Gastrocnemius medialis (tissue), 4 donors: ENCODE measurements at regions not wholly inside any gene's neighbourhood (a gene's known extent, or its start where the extent isn't known, plus 50 kb on each side); places are given as distances from the start of the nearest gene placed in this dataset.

ENCODE experiments used
- CTCF ChIP-seq, 5 experiments: fragments of 450-650 bp in 3 of 5; fragments of 200-600 bp in 2 of 5; sonication (generic) in 2 of 5; IDR thresholded peaks in 4 of 5; conservative IDR thresholded peaks in 1 of 5; 1 replicate in 4 of 5; 2 replicates in 1 of 5; pipeline ENCODE4 v1.5.1; 2016 to 2019; ENCODE audit warnings: antibody characterized with exemption in 5 of 5, mild to moderate bottlenecking in 3 of 5, moderate library complexity in 3 of 5
- POLR2A ChIP-seq, 2 donors: fragments of 450-650 bp; IDR thresholded peaks; one replicate each; pipeline ENCODE4 v1.6.1; 2017; ENCODE audit warnings: antibody characterized with exemption in 2 of 2, mild to moderate bottlenecking in 2 of 2, moderate library complexity in 2 of 2

GRCh38 chr2:59816075-59816474 is 737.4 kb downstream of the BCL11A start:
- TF ChIP-seq POLR2A (IDR thresholded peaks at IDR 0.05) (no peak), CTCF (IDR thresholded peaks at IDR 0.05 in 4 of 5, conservative IDR thresholded peaks at IDR 0.05 in 1 of 5) (no peak)
